Retinal pigment epithelial cell (primary cell): ENCODE measurements at regions not wholly inside any gene's neighbourhood (a gene's known extent, or its start where the extent isn't known, plus 50 kb on each side); places are given as distances from the start of the nearest gene placed in this dataset.

Source experiments
- DNase-seq: peaks from one replicate; pipeline ENCODE4 v3.0.0-alpha.2; 2010; ENCODE audit warnings: low read depth
- H3K4me3 ChIP-seq: 2 replicates; pipeline ENCODE4 v1.5.1; 2011; ENCODE audit warnings: mild to moderate bottlenecking, low read length, control low read depth, moderate library complexity
- TF ChIP-seq, protein P1 (sequence below): conservative IDR thresholded peaks from 2 replicates; pipeline ENCODE4 v1.5.1; 2011; ENCODE audit warnings: low read depth, low read length, control low read depth, inconsistent platforms

DNA sequence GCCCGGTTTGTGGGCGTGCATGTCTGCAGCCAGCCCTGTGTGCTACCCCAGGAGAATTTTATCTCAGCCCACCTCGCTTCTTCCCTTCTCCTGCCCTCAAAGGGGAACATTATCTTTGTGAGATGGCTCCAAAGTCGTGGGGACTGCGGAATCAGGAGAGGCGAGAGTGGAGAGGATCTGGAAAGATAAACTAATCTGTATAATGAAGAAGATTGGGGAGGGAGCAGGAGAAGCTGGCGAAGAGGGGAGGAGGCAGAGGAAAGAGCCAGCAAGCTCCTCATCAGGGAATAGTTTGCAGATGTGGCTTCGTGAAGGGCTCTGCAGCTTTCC lies 310.3 kb downstream of the MATN1 start:
- DNase-seq, result no peak
- no peak overlapping the region for H3K4me3 ChIP-seq
- TF ChIP-seq, protein P1, sequence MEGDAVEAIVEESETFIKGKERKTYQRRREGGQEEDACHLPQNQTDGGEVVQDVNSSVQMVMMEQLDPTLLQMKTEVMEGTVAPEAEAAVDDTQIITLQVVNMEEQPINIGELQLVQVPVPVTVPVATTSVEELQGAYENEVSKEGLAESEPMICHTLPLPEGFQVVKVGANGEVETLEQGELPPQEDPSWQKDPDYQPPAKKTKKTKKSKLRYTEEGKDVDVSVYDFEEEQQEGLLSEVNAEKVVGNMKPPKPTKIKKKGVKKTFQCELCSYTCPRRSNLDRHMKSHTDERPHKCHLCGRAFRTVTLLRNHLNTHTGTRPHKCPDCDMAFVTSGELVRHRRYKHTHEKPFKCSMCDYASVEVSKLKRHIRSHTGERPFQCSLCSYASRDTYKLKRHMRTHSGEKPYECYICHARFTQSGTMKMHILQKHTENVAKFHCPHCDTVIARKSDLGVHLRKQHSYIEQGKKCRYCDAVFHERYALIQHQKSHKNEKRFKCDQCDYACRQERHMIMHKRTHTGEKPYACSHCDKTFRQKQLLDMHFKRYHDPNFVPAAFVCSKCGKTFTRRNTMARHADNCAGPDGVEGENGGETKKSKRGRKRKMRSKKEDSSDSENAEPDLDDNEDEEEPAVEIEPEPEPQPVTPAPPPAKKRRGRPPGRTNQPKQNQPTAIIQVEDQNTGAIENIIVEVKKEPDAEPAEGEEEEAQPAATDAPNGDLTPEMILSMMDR, result no peak

DNA sequence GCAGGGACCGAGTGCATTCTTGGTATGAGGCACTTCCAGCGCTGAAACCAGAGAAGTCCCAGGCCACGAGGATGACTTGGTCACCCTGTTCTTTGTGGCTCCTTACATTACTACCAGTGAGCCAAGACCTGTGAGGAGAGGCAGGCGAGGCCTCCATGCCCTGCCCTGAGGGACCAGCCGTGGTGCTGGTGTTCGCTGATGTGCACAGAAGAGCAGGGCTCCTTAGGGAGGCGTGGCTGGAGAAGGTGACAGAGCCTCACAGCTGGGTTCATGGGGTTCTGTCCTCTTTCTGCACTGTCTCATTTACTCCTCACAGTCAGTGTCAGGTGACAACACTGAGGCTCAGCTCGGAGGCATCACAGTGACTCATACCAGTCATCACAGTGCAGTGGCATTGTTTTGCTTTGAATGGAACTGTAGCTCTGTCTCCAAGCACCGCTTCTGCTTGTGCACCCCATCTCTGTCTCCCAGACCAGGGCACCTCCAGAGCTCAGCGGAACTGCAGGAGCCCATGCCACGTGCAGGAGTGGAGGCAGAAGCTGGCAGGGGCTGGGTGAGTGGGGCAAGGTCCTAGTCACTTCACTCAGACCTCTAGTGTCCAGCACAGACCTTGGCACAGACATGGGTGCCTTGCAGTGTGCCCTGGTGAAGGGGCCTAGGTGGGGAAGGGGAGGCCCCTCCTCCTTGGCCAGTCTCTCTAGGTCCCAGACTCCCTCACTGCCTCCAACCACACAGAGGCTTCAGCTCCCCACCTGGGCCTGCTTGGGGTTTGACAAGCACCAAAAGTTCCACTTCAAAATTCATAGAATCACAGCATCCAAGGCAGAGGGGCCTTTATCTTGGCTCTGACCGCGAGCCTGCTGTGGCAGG lies 310.9 kb downstream of the MATN1 start:
- TF ChIP-seq, protein P1, result no peak
- no peak overlapping the region for H3K4me3 ChIP-seq
- DNase-seq, result no peak

DNA sequence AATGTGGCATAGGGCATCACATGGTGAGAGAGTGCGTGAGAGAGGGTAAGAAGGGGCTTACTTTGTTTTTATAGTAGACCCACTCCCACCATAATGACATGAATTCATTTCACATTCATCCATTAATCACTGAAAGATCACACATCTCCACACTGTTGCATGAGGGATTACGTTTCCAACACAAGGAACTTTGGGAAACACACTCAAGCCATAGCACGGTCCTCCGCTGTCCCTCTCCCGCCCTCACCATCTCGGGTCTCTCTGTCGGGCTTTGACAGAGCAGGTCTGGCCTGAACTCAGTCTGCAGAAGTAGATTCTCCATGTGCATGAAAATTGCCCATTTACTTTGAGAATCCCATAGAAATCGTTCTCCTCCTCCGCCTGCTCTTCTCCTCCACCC lies 312.2 kb downstream of the MATN1 start:
- H3K4me3 ChIP-seq, result no peak overlapping the region
- no peak for DNase-seq
- TF ChIP-seq, protein P1, result no peak

DNA sequence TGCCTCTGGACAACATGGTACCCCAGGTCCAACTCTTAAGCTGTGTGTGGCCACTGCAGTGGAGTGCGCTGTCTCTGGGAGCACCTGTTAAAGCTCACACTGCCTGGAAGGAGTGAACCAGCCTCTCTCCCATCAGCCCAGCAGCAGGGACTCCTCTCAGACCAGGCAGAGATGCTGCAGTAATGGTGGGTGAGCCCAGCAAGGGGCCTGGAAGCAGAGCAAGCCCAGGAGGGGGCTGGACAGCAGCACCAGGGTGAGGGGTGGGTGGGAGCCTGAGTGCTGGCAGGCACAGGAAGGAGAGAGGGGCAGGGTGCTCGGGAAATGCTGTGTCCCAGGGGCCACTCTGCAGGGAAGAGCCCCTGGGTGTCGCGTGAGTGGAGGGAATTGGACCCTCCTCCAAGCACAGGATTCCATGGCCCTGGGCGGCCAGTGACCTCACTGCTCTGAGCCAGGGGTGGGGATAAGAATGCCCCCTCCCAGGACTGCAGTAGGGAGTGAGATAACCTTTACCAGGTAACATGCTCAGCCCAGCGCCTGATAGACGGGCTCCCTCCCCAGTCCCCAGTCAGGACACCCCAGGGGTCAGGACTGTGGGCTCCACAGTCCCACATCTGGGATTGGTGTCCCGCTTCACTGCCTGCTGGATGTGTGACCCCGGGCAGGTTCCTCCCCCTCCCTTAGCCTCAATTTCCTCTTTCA lies 313.1 kb downstream of the MATN1 start:
- no peak for DNase-seq
- H3K4me3 ChIP-seq, result no peak overlapping the region
- TF ChIP-seq, protein P1, result no peak

DNA sequence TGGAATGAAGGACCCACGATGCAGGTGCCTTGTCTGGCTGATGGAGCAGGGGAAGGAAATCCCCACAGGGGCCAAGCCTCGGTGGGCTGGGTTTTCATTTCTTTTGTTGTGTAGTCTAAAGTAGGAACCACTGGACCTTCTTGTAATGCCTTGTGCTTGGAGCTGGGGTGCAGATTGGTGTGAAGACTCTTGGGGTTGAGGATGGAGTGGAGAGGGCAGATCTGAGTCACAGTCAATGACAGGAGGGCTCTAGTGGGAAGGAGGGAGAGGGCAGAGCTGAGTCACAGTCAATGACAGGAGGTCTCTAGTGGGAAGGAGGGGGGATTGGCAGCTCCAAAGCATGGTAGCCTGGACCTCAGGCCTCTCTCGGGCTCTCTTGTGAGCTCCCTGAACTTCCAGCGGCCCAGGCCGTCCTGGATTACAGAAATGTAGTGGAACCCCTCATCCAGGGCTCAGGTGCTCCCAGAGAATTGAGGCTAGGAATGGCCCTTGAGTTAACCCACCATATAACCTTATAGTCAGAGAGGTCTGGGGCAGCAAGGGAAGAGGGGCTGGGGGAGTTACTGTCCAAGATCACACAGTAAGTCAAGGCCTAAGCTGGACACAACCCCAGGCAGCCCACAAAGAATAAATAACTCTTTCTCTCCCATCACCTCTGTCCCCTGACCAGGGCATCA lies 313.8 kb downstream of the MATN1 start:
- H3K4me3 ChIP-seq, result no peak overlapping the region
- TF ChIP-seq, protein P1, result no peak
- no peak for DNase-seq

DNA sequence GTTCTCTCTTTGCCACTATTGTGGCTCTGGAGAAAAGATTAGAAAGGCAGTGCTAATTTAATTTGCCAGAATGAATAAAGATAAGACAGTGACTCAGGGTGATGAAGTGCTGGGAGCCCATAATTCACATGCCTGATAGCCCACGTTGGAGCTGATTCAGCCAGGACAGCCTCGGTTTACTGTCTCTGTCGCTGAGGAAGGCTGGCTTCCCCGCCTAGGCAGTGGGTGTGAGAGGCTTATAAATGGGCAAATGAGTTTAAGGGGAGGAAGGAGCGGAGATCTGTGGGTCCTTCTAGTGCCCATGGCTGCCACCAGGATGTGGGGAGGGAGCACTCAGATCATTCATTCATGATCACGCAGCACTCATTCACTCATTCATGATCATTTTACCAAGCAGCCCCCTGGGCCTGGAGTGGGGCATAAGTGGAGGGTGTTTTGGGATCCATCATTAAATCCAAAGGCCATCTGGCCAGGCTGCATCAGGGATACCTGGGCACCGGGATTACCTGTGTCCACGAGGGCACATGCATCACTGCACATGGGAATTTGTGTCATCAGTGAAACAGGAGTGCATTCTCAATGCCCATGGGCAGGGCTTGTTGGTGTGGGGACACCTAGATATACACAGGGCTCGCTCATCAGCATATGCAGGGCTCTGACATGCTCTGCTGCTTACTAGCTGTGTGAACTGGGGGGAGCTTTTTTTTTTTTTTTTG lies 315.4 kb downstream of the MATN1 start:
- TF ChIP-seq, protein P1, result no peak
- no peak overlapping the region for H3K4me3 ChIP-seq
- DNase-seq, result no peak
